ENCODE measurements at regions not wholly inside any gene's neighbourhood (a gene's known extent, or its start where the extent isn't known, plus 50 kb on each side); places are given as distances from the start of the nearest gene placed in this dataset.

DNA sequence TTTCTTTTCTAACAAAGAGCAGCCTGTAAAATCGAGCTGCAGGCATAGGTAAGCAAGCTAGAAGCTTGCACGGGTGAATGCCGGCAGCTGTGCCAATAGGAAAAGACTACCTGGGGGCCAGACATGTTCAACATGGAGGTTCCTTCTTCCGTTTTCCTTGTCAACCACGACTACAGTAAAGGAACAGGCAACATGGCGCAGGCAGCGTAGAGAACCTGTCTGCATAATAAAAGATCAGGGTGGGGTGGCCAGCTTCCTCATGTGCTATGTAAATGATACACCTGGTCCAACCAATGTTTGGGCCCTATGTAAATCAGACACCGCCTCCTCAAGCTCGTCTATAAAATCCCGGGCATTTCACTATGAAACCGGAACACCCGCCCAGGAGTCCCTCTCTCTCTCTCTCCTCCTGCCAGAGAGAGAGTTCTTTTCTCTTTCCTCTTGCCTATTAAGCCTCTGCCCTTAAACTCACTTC, 103.8 kb upstream of the LIFR start:
- WGBS, 2 donors = 61 to 74% methylated on average over 12 of the region's 12 CpGs
- no peak for DNase-seq
- H3K4me3 ChIP-seq = peak overlapping the region in 2 of 4 donors; percentile 1 to 18
- H3K27ac ChIP-seq = no peak overlapping the region
- no peaks in the 10 kb centered on the region for H3K27me3 ChIP-seq
- H3K9me3 ChIP-seq = no peaks in the 10 kb centered on the region
- intact Hi-C loops (cut with DNase I) = no loop called here
- no peaks in the 10 kb centered on the region for H3K36me3 ChIP-seq
- peak in 1 of 2 donors; percentile 10 for TF ChIP-seq POLR2A (IDR thresholded peaks at IDR 0.05)
- TF ChIP-seq EP300 (IDR thresholded peaks at IDR 0.05) = no peak
- no peaks in the 10 kb centered on the region for H3K4me1 ChIP-seq

DNA sequence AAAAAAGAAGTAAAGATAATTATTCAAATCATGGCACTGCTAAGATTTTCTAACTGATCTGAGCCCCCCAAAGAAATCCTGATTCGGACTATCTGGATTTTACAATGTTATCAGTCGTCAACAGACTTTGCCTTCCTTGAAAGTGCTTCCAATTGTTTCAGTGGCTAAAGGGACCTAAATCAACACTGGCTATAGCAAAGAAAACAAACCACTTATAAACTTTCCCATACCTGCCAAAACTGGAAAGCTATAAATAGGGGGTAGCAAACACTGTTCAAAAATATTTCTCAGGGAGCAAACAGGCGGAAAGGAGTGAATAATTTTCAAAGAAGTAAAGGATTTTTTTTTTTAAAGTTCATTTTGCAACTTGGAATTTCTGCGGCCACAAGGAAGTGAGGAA, 105.6 kb upstream of the LIFR start:
- no peak for TF ChIP-seq POLR2AphosphoS5 (IDR thresholded peaks at IDR 0.05)
- WGBS, 2 donors = 26 to 35% methylated on average over 4 of the region's 4 CpGs
- Histone ChIP-seq H3K27me3 (no peaks in the 10 kb centered on the region), H3K27ac (no peak overlapping the region), H3K4me3 (no peak overlapping the region), H3K4me1 (no peaks in the 10 kb centered on the region), H3K9me3 (no peaks in the 10 kb centered on the region), H3K36me3 (no peaks in the 10 kb centered on the region)
- intact Hi-C loops (cut with DNase I) = no loop called here
- DNase-seq = no peak

- WGBS, 2 donors = 68 to 75% methylated on average over 1 of the region's 1 CpG
- no peaks in the 10 kb centered on the region for H3K9me3 ChIP-seq
- H3K4me3 ChIP-seq = no peak overlapping the region
- DNase-seq = no peak
- H3K27me3 ChIP-seq = no peaks in the 10 kb centered on the region
- TF ChIP-seq POLR2AphosphoS5 (IDR thresholded peaks at IDR 0.05) (no peak), EP300 (IDR thresholded peaks at IDR 0.05) (no peak), POLR2A (IDR thresholded peaks at IDR 0.05) (no peak)
- TF ChIP-seq, protein P1, sequence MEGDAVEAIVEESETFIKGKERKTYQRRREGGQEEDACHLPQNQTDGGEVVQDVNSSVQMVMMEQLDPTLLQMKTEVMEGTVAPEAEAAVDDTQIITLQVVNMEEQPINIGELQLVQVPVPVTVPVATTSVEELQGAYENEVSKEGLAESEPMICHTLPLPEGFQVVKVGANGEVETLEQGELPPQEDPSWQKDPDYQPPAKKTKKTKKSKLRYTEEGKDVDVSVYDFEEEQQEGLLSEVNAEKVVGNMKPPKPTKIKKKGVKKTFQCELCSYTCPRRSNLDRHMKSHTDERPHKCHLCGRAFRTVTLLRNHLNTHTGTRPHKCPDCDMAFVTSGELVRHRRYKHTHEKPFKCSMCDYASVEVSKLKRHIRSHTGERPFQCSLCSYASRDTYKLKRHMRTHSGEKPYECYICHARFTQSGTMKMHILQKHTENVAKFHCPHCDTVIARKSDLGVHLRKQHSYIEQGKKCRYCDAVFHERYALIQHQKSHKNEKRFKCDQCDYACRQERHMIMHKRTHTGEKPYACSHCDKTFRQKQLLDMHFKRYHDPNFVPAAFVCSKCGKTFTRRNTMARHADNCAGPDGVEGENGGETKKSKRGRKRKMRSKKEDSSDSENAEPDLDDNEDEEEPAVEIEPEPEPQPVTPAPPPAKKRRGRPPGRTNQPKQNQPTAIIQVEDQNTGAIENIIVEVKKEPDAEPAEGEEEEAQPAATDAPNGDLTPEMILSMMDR (IDR thresholded peaks at IDR 0.05) = no peak
- no peaks in the 10 kb centered on the region for H3K4me1 ChIP-seq
- H3K27ac ChIP-seq = no peak overlapping the region
- intact Hi-C loops (cut with DNase I) = no loop called here
- H3K36me3 ChIP-seq = no peaks in the 10 kb centered on the region
Measured at GRCh38 chr5:38663249-38663648, 106.8 kb upstream of the LIFR start.

- no peak for TF ChIP-seq EP300 (IDR thresholded peaks at IDR 0.05)
- TF ChIP-seq, protein P1 (IDR thresholded peaks at IDR 0.05) = peak in 2 of 4 experiments; percentile 14 to 25
- no peak for DNase-seq
- no peaks in the 10 kb centered on the region for H3K4me1 ChIP-seq
Measured at GRCh38 chr5:38666668-38667498, 110.4 kb upstream of the LIFR start.

GRCh38 chr5:38667499-38667776, 111.0 kb upstream of the LIFR start:
- Histone ChIP-seq H3K27ac (no peak overlapping the region), H3K36me3 (no peaks in the 10 kb centered on the region), H3K9me3 (no peaks in the 10 kb centered on the region), H3K4me1 (peaks cover 0 to 3% (median 0%) of the 10 kb centered on the region in 4 donors), H3K4me3 (no peak overlapping the region), H3K27me3 (no peaks in the 10 kb centered on the region)
- TF ChIP-seq EP300 (IDR thresholded peaks at IDR 0.05) (no peak), POLR2AphosphoS5 (IDR thresholded peaks at IDR 0.05) (no peak), POLR2A (IDR thresholded peaks at IDR 0.05) (no peak)
- TF ChIP-seq, protein P1 (IDR thresholded peaks at IDR 0.05) = no peak
- intact Hi-C loops (cut with DNase I) = no loop called here
- 46 to 61% methylated on average over 1 of the region's 1 CpG for WGBS, 2 donors
- DNase-seq = no peak

More at GRCh38 chr5:38666668-38667498, 110.4 kb upstream of the LIFR start:
- Histone ChIP-seq H3K9me3 (no peaks in the 10 kb centered on the region), H3K27ac (no peak overlapping the region), H3K27me3 (no peaks in the 10 kb centered on the region), H3K36me3 (no peaks in the 10 kb centered on the region), H3K4me3 (no peak overlapping the region)
- WGBS, 2 donors = 55 to 75% methylated on average over 5 of the region's 5 CpGs
- intact Hi-C loops (cut with DNase I) = no loop called here
